Ramos (cell line): ENCODE measurements at regions not wholly inside any gene's neighbourhood (a gene's known extent, or its start where the extent isn't known, plus 50 kb on each side); places are given as distances from the start of the nearest gene placed in this dataset.

Source experiments
- in situ Hi-C: fragments of 300-500 bp; cut with MboI; formaldehyde crosslinking; loops from one replicate; pipeline ENCODE4 v1.14.3; 2022; ENCODE audit warnings: low sequenced_read_pairs; ENCODE audit not compliant: unreplicated experiment

GRCh38 chr13:106384516-106384915 is 150.9 kb downstream of the EFNB2 start:
- in situ Hi-C loops = no loop called here

GRCh38 chr13:106383791-106384190 is 151.7 kb downstream of the EFNB2 start:
- in situ Hi-C loops = no loop called here

- in situ Hi-C loops = no loop called here
Observed at GRCh38 chr13:106382534-106382933, 152.9 kb downstream of the EFNB2 start.

GRCh38 chr13:106381091-106381490 is 154.4 kb downstream of the EFNB2 start:
- in situ Hi-C loops = no loop called here

GRCh38 chr13:106377931-106378662 is 157.4 kb downstream of the EFNB2 start:
- in situ Hi-C loops = no loop called here

GRCh38 chr13:106377341-106377740 is 158.1 kb downstream of the EFNB2 start:
- in situ Hi-C loops = no loop called here

GRCh38 chr13:106376401-106377112 is 158.9 kb downstream of the EFNB2 start:
- in situ Hi-C loops = no loop called here

GRCh38 chr13:106375085-106375484 is 160.4 kb downstream of the EFNB2 start:
- in situ Hi-C loops = no loop called here

- in situ Hi-C loops = no loop called here
Observed at GRCh38 chr13:106374631-106375030, 160.8 kb downstream of the EFNB2 start.

- in situ Hi-C loops = no loop called here
Observed at GRCh38 chr13:106373989-106374572, 161.4 kb downstream of the EFNB2 start.

- in situ Hi-C loops = no loop called here
Observed at GRCh38 chr13:106373304-106373988, 162.0 kb downstream of the EFNB2 start.

GRCh38 chr13:106372199-106373155 is 163.0 kb downstream of the EFNB2 start:
- in situ Hi-C loops = no loop called here

- in situ Hi-C loops = no loop called here
Observed at GRCh38 chr13:106371024-106371423, 164.4 kb downstream of the EFNB2 start.

- in situ Hi-C loops = no loop called here
Observed at GRCh38 chr13:106369858-106370257, 165.6 kb downstream of the EFNB2 start.

GRCh38 chr13:106369091-106369490 is 166.4 kb downstream of the EFNB2 start:
- in situ Hi-C loops = no loop called here

- in situ Hi-C loops = no loop called here
Observed at GRCh38 chr13:106367361-106367971, 168.0 kb downstream of the EFNB2 start.

GRCh38 chr13:106362707-106363106 is 172.8 kb downstream of the EFNB2 start:
- in situ Hi-C loops = no loop called here

GRCh38 chr13:106361621-106362020 is 173.8 kb downstream of the EFNB2 start:
- in situ Hi-C loops = no loop called here

- in situ Hi-C loops = no loop called here
Observed at GRCh38 chr13:106357198-106357597, 178.3 kb downstream of the EFNB2 start.
